Liver (tissue), 8 donors: ENCODE measurements at regions not wholly inside any gene's neighbourhood (a gene's known extent, or its start where the extent isn't known, plus 50 kb on each side); places are given as distances from the start of the nearest gene placed in this dataset.

Experiments used
- DNase-seq: peaks from one replicate; pipeline ENCODE4 v3.0.0-alpha.2; 2017; ENCODE audit warnings: low spot score
- H3K27ac ChIP-seq, 2 donors: one replicate each; pipeline ENCODE4 v1.7.0; 2013; ENCODE audit warnings: inconsistent platforms in 2 of 2, low read length in 2 of 2, control low read depth in 1 of 2, low read depth in 1 of 2, mild to moderate bottlenecking in 1 of 2
- H3K27me3 ChIP-seq, 4 donors: one replicate each; pipeline versions ENCODE4 v1.6.1 to v1.7.0; 2013; ENCODE audit warnings: low read length in 3 of 4, inconsistent platforms in 1 of 4, mild to moderate bottlenecking in 1 of 4, moderate library complexity in 1 of 4; ENCODE audit not compliant: control insufficient read depth in 4 of 4, insufficient read depth in 4 of 4
- H3K36me3 ChIP-seq, 4 donors: one replicate each; pipeline versions ENCODE4 v1.6.1 to v1.7.0; 2013; ENCODE audit warnings: low read length in 3 of 4, mild to moderate bottlenecking in 3 of 4, low read depth in 1 of 4, moderate library complexity in 1 of 4; ENCODE audit not compliant: control insufficient read depth in 4 of 4, insufficient read depth in 3 of 4
- H3K4me1 ChIP-seq, 4 donors: one replicate each; pipeline versions ENCODE4 v1.6.1 to v1.7.0; 2013; ENCODE audit warnings: low read length in 3 of 4, mild to moderate bottlenecking in 3 of 4, moderate library complexity in 1 of 4; ENCODE audit not compliant: control insufficient read depth in 4 of 4, insufficient read depth in 4 of 4
- H3K4me3 ChIP-seq, 3 donors: one replicate each; pipeline versions ENCODE4 v1.6.1 to v1.7.0; 2013; ENCODE audit warnings: low read length in 3 of 3, control low read depth in 1 of 3, low read depth in 1 of 3, mild to moderate bottlenecking in 1 of 3
- H3K9ac ChIP-seq, 2 donors: one replicate each; pipeline ENCODE4 v1.7.0; 2013; ENCODE audit warnings: low read length in 2 of 2, mild to moderate bottlenecking in 2 of 2, moderate library complexity in 2 of 2, control low read depth in 1 of 2, low read depth in 1 of 2
- H3K9me3 ChIP-seq, 4 donors: one replicate each; pipeline versions ENCODE4 v1.6.1 to v1.7.0; 2013; ENCODE audit warnings: low read length in 3 of 4; ENCODE audit not compliant: control insufficient read depth in 4 of 4
- CTCF ChIP-seq: fragments of 150-350 bp; IDR thresholded peaks from 2 replicates; pipeline ENCODE4 v1.5.1; 2017; ENCODE audit warnings: improper control_type of control experiment, low read depth, low read length; ENCODE audit not compliant: missing input control
- FOXA1 ChIP-seq: IDR thresholded peaks from 2 replicates; pipeline ENCODE4 v1.6.1; 2016; ENCODE audit warnings: antibody characterized with exemption
- GABPA ChIP-seq, 2 donors: IDR thresholded peaks in 1 of 2; conservative IDR thresholded peaks in 1 of 2; 2 replicates each; pipeline ENCODE4 v1.6.1; 2016; ENCODE audit warnings: antibody characterized with exemption in 2 of 2, mild to moderate bottlenecking in 1 of 2, moderate library complexity in 1 of 2
- HNF4A ChIP-seq, 2 donors: conservative IDR thresholded peaks; 2 replicates each; pipeline ENCODE4 v1.6.1; 2016; ENCODE audit warnings: antibody characterized with exemption in 2 of 2, mild to moderate bottlenecking in 2 of 2
- JUND ChIP-seq, 2 donors: IDR thresholded peaks; 2 replicates each; pipeline ENCODE4 v1.6.1; 2016; ENCODE audit warnings: antibody characterized with exemption in 2 of 2
- MAX ChIP-seq: IDR thresholded peaks from 2 replicates; pipeline ENCODE4 v1.6.1; 2016; ENCODE audit warnings: antibody characterized with exemption
- NR2F2 ChIP-seq: IDR thresholded peaks from 2 replicates; pipeline ENCODE4 v1.6.1; 2016; ENCODE audit warnings: antibody characterized with exemption
- RAD21 ChIP-seq, 2 donors: IDR thresholded peaks; 2 replicates each; pipeline ENCODE4 v1.6.1; 2016; ENCODE audit warnings: antibody characterized with exemption in 2 of 2, mild to moderate bottlenecking in 2 of 2
- REST ChIP-seq: IDR thresholded peaks from 2 replicates; pipeline ENCODE4 v1.6.1; 2016; ENCODE audit warnings: antibody characterized with exemption, mild to moderate bottlenecking
- RXRA ChIP-seq, 2 donors: IDR thresholded peaks; 2 replicates each; pipeline ENCODE4 v1.6.1; 2017 to 2018; ENCODE audit warnings: antibody characterized with exemption in 2 of 2, mild to moderate bottlenecking in 1 of 2
- SP1 ChIP-seq: IDR thresholded peaks from 2 replicates; pipeline ENCODE4 v1.6.1; 2018; ENCODE audit warnings: antibody characterized with exemption, mild to moderate bottlenecking
- YY1 ChIP-seq: IDR thresholded peaks from 2 replicates; pipeline ENCODE4 v1.6.1; 2016; ENCODE audit warnings: antibody characterized with exemption, mild to moderate bottlenecking
- ZBTB33 ChIP-seq: IDR thresholded peaks from 2 replicates; pipeline ENCODE4 v1.6.1; 2016; ENCODE audit warnings: antibody characterized with exemption
- WGBS: extraction: QIAGEN DNeasy Blood & Tissue Kit; methylation state at CpG from one replicate; pipeline ENCODE4 v1.1.7; 2013; 5-methylcytosine and 5-hydroxymethylcytosine counted together
- donor health status: healthy.
- donor health status: healthy.
- donor health status: healthy.
- donor health status: healthy.
- donor health status: healthy.

GRCh38 chr9:84482607-84483006, 142.0 kb upstream of the SLC28A3 start:
- WGBS = 83% methylated on average over 8 of the region's 8 CpGs
- DNase-seq = no peak
- TF ChIP-seq FOXA1 (no peak), RAD21 (IDR thresholded peaks at IDR 0.05) (no peak), CTCF (no peak), GABPA (IDR thresholded peaks at IDR 0.05 in 1 of 2, conservative IDR thresholded peaks at IDR 0.05 in 1 of 2) (no peak), REST (no peak), HNF4A (conservative IDR thresholded peaks at IDR 0.05) (no peak), SP1 (no peak)

GRCh38 chr9:84484172-84484571, 143.6 kb upstream of the SLC28A3 start:
- no peak for TF ChIP-seq ZBTB33
- TF ChIP-seq NR2F2 = no peak
- no peak for TF ChIP-seq JUND (IDR thresholded peaks at IDR 0.05)
- no peak for TF ChIP-seq MAX
- TF ChIP-seq REST = no peak
- TF ChIP-seq RXRA (IDR thresholded peaks at IDR 0.05) = no peak
- TF ChIP-seq FOXA1 = no peak
- TF ChIP-seq YY1 = no peak
- no peak overlapping the region for H3K4me3 ChIP-seq
- H3K9ac ChIP-seq = no peak overlapping the region
- H3K36me3 ChIP-seq = no peaks in the 10 kb centered on the region
- 87% methylated on average over 6 of the region's 6 CpGs for WGBS
- no peaks in the 10 kb centered on the region for H3K9me3 ChIP-seq
- H3K27me3 ChIP-seq = peaks cover 0 to 3% (median 1%) of the 10 kb centered on the region in 4 donors
- no peak for DNase-seq
- H3K4me1 ChIP-seq = peaks cover 0 to 9% (median 4%) of the 10 kb centered on the region in 4 donors
- no peak overlapping the region for H3K27ac ChIP-seq

More at GRCh38 chr9:84482607-84483006, 142.0 kb upstream of the SLC28A3 start:
- peaks cover 0 to 9% (median 4%) of the 10 kb centered on the region in 4 donors for H3K4me1 ChIP-seq
- H3K9me3 ChIP-seq = no peaks in the 10 kb centered on the region
- H3K9ac ChIP-seq = no peak overlapping the region
- no peak overlapping the region for H3K4me3 ChIP-seq
- H3K27me3 ChIP-seq = peaks cover 0 to 3% (median 1%) of the 10 kb centered on the region in 4 donors
- no peak overlapping the region for H3K27ac ChIP-seq
- no peaks in the 10 kb centered on the region for H3K36me3 ChIP-seq
